GM12872 (cell line): ENCODE measurements at regions not wholly inside any gene's neighbourhood (a gene's known extent, or its start where the extent isn't known, plus 50 kb on each side); places are given as distances from the start of the nearest gene placed in this dataset.

ENCODE experiments used
- TF ChIP-seq, protein P1 (sequence below): IDR thresholded peaks from 3 replicates; pipeline ENCODE4 v1.5.1; 2011; ENCODE audit warnings: low read depth, mild to moderate bottlenecking, low read length, moderate library complexity; ENCODE audit not compliant: insufficient read depth

DNA sequence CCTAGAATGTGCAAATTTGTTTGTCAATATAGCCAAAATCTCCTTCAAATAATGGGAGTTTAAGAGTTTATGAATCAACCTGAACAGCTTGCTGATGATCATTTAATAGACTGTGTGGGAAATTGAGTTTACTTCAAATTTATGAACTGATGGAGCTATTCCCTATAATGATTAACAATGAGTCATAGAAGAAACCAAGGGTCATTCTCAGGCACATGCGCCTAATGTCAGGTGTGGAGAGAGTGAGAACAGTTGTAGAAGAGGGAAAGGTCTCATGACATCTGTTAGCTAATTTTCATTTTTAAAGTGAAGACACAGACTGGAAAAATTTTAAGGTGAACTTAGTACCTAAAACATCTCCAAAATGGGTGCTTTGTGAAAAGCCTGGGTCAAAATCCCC is 191.8 kb downstream of the BMP4 start:
- TF ChIP-seq, protein P1, sequence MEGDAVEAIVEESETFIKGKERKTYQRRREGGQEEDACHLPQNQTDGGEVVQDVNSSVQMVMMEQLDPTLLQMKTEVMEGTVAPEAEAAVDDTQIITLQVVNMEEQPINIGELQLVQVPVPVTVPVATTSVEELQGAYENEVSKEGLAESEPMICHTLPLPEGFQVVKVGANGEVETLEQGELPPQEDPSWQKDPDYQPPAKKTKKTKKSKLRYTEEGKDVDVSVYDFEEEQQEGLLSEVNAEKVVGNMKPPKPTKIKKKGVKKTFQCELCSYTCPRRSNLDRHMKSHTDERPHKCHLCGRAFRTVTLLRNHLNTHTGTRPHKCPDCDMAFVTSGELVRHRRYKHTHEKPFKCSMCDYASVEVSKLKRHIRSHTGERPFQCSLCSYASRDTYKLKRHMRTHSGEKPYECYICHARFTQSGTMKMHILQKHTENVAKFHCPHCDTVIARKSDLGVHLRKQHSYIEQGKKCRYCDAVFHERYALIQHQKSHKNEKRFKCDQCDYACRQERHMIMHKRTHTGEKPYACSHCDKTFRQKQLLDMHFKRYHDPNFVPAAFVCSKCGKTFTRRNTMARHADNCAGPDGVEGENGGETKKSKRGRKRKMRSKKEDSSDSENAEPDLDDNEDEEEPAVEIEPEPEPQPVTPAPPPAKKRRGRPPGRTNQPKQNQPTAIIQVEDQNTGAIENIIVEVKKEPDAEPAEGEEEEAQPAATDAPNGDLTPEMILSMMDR = no peak

DNA sequence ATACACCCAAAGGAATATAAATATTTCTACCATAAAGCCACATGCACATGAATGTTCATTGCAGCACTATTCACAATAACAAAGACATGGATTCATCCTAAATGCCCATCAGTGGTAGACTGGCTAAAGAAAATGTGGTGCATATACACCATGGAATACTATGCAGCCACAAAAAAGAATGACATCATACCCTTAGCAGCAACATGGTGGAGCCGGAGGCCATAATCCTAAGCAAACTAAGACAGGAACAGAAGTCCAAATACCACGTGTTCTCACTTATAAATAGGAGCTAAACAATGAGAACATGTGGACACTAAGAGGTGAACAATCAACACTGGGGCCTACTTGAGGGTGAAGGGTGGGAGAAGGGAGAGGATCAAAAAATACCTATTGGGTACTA is 198.5 kb downstream of the BMP4 start:
- TF ChIP-seq, protein P1 = no peak

DNA sequence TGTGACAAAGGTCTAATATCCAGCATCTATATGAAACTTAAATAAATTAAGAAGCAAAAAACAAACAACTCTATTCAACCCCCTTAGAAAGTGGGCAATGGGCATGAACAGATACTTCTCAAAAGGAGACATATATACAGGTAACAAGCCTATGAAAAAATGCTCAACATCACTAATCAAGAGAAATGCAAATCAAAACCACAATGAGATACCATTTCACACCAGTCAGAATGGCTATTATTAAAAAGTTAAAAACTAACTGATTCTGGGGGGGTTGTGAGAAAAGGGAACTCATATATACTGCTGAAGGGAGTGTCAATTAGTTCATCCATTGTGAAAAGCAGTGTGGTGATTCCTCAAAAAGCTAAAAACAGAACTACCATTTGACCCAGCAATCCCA is 198.9 kb downstream of the BMP4 start:
- TF ChIP-seq, protein P1 = no peak

DNA sequence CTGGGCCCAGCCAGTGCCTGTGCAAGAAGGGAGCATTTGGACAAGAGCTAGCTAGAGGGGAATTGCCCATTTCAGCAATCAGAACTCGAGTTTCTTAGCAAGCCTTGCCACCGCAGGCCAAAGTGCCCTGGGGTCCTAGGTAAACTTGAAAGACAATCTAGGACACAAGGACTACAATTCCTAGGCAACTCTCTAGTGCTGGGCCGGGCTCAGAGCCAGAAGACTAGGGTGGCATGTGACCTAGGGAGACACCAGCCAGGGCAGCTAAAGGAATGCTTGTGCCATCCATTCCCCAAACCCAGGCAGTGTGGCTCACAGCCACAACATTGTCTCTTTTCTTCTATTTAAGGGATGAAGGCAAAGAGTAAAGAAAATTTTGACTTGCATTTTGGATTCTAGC is 205.0 kb downstream of the BMP4 start:
- TF ChIP-seq, protein P1 = no peak

DNA sequence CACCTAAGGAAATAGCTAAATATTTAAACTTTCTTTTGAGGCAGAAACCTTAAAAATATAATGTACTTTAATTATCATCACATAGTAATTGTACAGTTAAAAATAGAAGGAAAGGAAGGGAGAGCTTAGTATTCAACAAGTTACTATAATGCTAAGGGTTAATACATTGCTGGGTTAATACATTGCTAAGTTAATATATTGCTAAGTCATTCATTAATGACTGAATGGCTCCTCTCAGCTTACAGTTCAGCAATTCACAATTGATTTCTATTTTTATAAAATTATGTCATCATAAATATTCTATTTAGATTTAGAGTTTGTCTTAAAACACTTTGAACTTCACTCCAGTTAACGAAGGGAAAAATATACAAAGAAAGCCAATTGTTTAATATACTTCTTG is 207.9 kb downstream of the BMP4 start:
- TF ChIP-seq, protein P1 = no peak

DNA sequence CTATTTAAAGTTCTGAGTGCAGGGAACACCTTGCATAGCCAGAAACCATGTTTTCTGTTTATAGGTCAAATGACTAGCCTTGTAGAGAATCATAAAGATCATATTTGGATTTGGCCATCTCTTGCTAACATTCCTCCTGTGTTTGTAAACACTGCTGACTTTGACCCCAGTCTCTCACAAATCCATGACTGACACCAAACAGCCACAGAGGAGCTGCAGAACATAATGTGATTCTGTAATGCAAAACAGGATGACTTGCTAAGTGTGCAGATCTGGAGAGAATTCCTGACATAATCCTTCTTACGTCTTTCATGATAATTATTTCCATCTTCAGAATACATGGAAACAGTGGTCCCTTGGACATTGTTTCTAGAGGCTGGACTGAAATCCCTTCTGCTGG is 211.8 kb downstream of the BMP4 start:
- TF ChIP-seq, protein P1 = no peak

DNA sequence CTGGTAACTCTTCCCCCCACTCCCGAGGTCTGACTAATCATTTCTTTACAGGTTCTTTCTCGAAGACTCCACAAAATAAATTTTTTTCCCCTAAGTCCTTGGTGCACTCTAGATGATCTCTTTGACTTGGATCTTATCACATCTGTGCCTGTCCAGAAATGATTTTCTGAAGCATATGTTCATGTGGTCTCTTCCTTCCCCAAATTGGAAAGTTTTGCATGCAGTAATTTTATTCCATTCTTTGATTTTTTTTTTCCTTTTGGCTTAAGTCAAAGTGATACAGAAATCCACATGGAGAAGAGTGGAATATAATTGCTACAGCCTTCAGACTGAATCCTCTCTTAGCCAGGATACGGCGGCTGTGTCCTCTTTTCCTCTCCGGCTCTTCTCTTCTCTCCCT is 213.3 kb downstream of the BMP4 start:
- TF ChIP-seq, protein P1 = no peak

DNA sequence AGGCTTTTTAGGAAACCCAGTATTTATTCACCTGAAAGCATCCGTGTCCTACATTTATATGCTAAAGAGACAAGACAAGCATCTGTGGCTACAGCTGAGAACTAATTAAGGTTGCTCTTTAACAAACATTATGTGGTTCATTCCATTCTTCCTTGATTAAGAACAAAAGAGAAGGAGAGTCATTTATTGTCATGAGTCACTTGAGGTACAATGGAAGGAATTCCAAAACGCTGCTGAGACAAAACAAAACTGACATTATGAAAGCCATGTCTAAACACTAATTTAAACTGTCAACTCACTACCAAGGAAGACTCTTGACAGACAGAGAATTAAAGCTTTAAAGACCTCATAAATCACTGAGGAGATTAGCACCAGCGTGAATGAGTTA is 214.4 kb downstream of the BMP4 start:
- TF ChIP-seq, protein P1 = no peak
